ENCODE measurements at regions not wholly inside any gene's neighbourhood (a gene's known extent, or its start where the extent isn't known, plus 50 kb on each side); places are given as distances from the start of the nearest gene placed in this dataset.

DNA sequence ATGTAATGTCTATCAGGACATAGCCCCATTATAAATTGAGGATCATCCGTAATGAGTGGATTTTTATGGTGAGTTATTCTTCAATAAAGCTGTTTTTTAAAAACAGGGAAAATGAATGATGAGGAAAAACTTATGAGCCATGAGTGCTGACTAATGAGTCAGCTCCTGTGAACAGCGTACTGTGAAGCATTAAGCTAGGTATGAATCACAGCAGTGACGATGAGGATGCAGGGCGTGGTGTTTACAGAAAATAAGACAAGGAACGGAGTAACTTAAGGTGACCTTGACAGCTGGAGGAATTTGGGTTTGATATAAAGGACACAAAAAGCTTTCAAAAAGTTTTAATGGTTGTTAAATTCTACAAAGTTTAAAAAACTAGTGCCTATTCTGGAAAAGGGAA is 96.3 kb downstream of the FOXF2 start:
- FAIRE-seq: no peak

DNA sequence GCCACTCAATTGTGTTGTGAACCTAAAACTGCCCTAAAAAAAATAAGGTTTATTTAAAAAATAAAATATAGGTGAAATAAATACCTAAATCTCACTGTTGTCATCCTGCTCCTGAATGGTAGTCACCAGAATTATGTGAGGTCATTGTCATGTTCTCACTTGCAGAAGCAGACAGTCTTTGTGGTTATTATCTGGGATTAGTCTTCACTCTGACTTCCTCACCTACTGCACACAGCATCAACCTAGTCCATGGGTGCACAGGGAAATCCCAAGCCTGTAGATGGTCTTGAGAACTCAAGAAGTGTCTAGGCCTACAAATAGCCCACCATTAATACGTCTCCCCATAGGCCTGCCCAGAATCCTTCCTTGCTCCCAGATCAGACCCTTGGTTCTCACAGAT is 97.0 kb downstream of the FOXF2 start:
- no peak for FAIRE-seq

DNA sequence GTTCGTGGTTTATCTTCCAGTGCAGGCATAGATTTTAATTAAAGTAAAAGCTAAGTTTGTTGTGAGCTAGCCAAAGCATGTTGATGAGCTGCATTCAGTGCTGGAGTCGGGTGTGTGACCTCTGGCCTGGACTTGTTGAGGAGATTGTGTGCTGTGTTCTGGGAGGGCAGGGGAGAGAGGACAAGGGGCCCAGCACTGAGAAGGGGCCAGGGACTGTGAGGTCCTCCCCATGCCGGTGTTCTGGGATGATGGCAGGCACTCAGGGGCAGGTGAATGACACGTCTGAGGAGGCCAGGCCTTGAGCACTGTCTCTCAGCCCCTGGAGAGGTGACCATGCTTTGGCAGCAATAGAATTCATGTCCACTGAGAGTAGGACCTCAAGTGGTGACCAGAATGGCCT is 97.9 kb downstream of the FOXF2 start:
- no peak for FAIRE-seq

DNA sequence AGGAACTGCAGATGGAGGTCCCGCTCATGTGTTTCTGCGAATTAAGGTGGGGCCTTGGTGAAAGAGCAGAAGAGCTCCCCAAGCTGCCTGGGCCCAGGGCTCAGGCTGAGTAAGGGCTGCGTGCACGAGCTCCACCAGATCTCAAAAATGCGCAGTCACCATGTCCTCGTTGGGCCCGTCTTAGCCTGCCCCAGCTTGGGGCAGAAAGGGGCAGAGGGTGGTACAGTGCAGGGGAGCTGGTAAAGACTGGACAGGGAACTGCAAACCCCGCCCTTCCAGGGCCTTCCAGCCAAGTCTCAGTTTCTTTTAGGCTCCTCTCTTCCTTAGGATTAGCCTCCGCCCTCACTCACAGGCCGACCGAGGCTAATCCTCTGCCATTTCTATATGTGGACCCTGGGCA is 101.6 kb downstream of the FOXF2 start:
- FAIRE-seq: no peak

DNA sequence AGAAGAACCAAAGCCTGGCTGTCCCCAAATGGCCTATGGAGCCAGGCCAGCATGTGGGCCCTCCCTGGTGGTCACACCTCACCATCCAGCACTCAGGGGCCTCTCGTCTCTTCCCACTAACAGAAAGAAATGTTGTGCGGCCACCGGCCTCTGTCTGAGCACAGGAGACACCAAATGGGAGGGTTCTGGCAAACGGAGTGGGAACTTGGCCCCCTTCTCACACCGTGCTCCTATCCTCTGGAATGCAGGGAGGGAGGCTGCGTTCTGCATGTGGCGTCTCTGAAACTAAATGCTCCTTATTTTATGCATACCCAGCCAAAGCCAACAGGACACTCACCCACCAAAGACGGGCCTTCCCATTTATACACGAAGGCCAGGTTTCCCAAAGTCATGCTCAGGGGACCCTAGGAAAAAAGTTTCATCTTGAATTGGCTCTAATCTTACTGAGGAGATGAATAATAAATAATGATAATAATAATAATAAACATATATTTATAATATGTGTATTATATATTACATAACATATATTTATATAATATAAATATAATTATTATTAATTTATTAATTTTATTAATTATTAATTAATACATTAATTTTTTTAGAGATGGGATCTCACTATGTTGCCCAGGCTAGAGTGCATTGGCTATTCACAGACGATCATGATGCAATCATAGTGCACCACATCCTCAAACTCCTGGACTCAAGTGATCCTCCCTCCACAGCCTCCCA is 102.4 kb downstream of the FOXF2 start:
- peak; percentile 14 for FAIRE-seq

DNA sequence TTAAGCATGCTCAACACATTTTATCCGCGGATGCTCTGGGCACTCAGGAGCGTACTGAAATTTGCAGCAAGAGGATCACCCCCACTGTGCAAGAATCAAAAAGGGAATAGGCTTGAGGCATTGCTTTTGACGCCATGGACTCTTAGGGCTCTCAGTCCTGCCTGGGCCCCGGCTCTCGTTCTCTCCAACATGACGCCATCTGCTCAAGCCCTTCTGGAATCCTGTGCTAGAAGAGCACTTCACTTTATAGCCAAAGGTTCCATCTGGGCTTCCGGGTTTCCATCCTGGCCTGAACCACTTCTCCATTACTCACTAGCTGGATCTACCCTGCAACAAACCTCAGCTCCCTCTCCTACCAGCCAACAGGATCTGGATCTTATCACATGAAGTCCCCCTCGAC is 105.3 kb downstream of the FOXF2 start:
- FAIRE-seq: no peak

DNA sequence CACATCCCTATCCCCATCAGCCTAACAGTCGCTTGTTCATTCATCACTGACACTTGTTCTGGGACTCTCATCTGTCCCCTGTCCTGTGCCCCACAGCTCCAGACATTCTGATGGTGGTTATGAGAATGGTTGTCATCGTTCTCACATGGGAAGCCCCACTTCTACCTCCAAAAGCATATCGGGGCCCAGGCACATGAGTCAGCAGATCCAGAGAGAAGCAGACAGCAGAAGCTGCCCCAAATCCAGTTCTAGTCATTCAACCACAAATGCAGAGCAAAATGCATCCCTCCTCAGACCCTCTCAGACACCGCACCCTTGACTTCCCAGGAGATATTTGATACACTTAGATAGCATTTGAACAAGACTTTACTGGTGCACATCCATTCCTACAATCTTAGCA is 106.0 kb downstream of the FOXF2 start:
- no peak for FAIRE-seq

DNA sequence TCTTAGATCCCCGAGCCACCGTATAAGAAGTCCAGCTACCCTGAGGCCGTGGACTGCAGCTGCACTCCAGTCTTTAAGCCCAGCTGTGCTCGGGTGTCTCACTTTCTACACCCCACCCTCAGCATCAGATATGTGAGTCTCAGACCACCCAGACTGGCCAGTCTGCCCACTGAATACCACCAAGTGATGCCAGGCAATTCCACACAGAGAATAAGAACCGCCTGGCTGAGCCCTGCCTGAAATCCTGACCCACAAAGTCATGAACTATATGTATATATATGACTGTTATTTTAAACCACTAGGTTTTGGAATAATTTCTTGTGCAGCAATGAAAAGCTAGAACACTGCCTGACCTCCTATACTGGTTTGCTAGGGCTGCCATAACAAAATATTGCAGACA is 106.7 kb downstream of the FOXF2 start:
- FAIRE-seq: no peak

DNA sequence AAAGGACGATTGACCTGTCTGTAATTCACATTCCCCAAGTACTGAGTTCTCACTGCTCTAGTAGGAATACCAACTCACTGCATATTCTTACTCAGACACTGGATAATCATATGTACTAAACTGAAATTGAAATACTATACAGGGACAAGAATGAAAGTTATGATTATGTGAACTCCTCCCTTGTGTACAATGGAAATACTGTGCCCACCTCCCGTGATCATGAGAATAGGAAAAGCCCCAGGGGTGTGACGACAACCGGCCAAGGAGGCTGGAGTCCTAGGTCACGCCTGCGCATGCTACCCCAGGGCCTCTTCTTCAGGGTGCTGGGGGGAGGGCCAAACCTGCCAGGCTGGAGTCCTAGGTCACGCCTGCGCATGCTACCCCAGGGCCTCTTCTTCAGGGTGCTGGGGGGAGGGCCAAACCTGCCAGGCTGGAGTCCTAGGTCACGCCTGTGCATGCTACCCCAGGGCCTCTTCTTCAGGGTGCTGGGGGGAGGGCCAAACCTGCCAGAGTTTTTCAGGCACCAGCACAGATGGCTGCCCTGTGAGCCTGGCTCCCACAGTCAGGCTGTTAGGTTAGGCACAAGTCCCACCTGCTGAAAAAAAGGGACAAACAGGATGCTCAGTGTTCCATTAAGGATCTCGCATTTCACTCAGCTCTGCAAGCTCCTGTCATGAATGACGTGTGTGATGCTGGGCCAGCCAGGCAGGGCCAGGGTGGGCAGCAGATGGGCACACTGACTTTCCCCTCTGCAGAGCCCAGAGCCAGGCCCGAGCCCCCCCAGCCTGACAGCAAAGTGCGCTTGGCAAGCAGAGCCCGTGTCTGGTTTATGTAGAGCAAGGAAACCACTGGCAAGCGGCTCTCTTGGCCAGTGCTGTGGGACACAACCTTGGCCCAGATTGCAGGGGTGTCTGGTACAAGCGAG is 107.7 kb downstream of the FOXF2 start:
- no peak for FAIRE-seq

DNA sequence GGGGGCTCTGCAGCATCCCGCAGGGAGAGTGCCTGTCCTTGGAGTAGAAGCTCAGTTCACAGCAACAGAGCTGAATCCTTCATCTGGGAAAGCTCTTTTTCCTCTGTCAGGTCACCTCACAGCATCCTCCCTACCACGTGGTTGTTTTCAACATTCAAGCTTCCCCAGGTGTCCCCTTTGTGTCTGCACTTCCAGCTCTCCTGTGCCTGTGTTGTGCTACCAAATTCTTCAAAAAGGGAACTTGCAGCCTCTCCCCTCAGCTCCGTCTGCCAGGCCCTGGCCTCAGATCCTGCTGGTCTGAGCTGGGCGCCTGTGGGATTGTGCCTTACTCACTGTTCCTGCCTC is 108.4 kb downstream of the FOXF2 start:
- FAIRE-seq: no peak

DNA sequence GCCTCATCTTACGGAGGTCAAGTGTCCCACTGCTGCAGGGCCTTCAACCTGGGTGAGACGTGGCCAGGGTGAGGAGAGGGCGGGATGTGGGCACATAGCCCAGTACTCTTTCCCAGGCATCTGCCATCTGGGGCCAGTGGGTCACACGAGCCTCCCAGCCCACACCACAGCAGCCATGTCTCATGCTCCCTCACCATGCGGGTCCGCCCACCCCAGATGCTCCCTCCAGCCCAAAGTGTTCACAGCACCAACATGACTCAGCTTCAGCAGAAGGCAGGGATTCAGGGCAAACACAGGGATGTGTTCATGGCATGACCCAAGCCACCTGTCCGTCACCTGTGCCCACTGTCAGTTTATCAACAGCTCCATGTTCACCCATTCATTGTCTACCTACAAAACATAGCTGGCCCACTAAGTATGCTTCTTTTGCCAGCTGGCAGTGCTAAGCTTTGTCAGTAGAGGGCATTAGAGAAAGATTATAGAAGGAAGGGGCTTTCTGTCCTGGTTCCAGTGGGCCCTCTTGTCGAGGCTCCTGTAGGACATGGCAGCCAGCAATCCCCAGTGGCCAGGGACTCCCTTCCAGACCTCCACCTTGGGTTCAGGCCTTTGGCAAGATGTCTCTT is 109.2 kb downstream of the FOXF2 start:
- no peak for FAIRE-seq

DNA sequence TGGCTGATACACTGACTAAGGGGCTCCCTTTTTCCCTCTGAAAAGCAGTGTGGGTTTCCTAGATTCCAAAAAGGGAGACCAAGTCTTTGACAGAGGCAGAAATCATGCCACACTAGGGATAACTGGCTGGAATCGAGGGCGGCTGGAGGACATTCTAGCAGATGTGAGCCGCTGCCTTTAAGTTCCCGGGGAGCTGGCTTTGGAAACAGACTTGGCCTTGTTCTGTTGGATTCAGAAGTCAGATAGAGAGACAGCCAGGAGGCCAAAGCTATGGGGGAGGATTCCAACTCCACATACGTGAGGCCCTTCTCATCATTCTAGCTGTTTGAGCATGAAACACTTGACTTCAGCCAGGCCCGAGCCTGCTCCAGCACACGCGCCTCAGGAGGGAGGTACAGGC is 109.9 kb upstream of the FOXC1 start:
- FAIRE-seq: no peak

DNA sequence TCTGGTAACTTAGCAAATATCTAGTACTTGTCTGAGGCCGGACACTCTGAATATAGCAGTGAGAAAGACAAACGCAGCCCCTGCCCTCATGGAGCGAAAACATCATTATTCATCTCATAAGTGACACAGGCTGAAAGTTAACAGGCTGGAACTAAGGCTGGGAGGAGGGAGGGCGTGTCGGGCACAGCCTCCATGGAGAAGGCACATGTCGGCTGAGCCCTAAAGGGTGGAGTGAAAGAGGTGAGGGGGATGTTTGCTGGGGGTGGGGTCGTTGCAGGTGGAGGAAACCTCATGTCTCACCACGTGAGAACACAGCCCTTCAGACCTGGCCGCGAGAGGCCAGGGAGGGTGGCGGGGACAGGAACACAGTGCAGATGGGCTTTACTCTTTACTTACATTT is 108.8 kb upstream of the FOXC1 start:
- no peak for FAIRE-seq

DNA sequence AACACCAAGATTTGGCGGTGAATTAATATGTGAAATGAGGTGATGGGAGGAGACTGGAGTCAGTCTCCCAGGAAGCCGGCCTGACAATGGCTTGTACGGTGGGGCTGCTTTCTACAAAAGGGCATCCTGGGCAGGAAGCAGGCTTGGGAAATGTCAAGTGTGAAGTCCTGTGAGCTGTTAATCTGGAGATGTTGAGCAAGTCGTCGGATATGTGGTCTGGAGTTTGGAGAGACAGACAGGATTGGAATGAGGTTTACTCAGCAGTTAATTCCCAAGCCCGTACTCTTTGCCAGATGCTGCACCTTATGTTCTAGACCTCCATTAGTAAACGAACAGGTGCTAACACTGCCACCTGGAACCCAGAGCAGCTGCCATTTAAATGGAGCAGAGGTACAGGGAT is 107.7 kb upstream of the FOXC1 start:
- no peak for FAIRE-seq

DNA sequence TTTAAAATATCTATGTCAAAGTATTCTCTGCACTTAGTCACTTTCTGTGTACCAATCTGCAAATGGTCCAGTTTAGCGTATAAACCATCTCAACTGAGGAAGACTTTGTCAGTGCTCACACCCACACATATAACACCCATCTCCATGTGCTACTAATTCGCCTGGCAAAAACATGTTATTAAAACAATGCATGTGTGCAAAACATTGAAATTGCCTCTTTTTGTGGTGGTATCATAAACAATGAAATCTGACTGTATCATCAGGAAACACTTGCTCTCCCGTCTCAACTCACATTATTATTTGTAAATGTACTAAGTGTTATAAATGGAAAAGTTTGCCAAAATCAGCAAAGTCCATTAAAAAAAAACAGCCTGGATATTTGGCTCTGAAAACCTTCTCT is 105.9 kb upstream of the FOXC1 start:
- FAIRE-seq: no peak

DNA sequence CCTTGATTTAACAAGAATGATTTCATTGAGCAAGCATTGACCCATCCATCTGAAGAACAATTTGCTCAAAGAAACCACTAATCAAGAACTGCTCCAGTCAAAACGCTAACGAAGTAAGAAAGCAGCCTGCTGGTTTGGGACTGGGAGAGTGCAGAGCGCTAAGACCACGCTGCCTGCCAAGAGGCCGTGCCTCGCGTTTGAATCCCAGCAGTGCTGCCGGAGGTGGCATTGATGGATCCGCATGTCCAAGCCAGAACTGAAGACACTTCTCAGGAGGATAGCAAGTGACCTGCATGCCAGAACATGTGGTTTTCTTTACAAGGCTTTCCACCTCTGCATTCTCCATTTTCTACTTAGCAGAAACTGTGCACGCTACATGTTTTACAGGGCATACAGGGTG is 105.2 kb upstream of the FOXC1 start:
- no peak for FAIRE-seq

DNA sequence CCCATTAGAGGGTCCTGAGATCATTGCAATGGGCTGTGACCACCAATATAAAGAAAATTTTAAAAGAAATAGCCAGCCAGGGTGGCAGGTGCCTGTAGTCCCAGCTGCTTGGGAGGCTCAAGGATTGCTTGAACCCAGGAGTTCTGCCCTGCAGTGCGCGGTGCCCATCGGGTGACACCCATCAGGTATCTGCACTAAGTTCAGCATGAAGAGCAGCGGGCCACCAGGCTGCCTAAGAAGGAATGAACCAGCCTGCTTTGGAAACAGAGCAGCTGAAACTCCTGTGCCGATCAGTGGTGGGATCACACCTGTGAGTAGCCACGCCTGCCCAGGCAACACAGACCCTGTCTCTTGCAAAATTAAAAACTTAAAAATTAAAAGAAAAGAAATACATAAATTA is 102.5 kb upstream of the FOXC1 start:
- FAIRE-seq: no peak

DNA sequence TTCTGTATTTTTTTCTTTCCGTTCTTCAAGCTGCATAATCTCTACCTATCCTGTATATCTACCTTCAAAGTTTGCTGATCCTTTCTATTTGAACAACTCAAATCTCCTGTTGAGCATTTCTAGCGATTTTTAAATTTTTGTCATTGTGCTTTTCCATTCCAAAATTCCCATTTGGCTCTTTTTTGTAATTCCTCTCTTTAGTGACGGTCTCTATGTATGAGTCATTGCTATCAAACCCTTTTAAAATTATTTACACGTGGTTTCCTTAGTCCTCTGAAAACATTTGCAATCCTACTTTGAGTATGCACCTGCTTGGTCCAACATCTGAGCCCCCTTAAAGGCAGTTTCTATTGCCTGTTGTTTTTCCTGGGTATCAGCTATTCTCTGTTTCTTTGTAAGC is 100.5 kb upstream of the FOXC1 start:
- no peak for FAIRE-seq

DNA sequence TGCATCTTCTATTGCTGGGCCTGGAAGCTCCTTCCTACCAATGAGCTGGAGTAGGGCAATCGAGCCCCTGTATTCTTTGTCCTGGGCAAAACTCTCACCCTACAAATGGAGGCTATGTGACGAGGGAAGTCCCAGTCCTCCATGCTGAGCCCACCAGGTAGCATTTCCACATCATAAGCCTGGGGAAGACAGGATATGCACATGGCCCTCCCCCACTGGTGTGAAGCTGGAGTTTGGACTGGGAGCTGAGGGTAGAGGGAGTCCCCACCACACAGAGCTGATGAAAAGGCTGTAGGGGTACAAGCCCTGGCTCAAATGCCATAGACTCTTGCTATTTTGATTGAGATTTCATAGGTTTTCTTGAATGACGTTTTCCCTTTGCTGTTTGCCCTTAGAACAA is 99.5 kb upstream of the FOXC1 start:
- FAIRE-seq: no peak

DNA sequence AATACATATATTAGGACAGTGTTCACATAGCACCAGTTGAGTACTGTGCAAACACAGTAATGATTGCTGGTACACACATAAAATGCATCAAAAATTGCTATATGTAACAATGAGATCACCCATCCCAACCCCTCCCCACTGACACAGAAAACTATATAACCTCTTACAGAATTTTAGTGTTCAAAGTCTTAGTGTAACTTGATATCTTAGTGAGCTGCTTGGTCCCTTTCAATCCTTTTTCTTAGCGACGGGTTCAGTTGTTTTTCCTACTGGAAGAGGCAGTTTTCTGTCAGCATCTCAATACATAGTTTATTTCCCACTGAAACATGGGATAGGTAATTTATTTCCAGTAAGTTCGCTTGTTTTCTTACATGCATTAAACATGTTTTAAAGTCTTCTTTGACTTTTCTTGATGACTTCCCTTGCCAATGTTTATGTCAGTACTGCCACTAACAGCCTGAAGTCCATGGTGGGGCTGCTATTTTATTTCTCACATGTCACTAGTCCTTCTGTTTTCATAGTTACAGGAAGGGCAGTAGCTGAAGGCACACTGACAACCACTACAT is 96.4 kb upstream of the FOXC1 start:
- no peak for FAIRE-seq

DNA sequence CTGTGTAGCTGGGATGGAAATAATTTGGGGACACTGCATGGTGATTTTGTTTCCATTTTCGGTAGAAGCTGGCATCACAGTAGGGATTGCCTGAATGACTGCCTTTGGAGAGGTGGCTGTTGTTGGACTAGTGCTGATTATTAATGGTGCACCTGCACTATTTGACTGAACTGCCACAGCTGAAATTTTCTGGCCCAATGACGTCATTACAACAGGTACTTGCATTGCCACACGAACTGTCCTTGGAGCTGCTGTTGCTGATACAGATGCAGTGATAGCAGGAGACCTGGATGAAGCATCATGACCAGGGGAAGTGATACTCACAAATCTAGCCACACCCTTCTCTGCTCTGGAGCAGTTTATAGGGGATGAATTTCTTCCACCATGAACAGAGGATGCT is 95.6 kb upstream of the FOXC1 start:
- no peak for FAIRE-seq

DNA sequence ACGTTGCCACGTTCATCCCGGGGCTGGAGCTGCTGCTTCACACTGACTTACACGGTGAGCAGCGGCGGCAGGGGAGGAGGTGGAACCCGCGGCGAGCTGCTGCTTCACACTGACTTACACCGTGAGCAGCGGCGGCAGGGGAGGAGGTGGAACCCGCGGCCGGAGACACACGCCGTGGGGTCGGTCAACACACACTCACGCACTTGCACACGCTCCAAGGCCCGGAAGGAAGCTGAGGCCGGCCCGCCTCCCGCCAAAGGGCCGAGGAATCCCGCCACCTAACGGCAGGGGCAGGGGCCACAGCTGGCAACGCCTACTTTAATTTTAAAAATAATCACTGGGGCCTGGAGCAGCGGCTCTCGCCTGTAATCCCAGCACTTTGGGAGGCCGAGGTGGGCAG is 94.4 kb upstream of the FOXC1 start:
- no peak for FAIRE-seq

DNA sequence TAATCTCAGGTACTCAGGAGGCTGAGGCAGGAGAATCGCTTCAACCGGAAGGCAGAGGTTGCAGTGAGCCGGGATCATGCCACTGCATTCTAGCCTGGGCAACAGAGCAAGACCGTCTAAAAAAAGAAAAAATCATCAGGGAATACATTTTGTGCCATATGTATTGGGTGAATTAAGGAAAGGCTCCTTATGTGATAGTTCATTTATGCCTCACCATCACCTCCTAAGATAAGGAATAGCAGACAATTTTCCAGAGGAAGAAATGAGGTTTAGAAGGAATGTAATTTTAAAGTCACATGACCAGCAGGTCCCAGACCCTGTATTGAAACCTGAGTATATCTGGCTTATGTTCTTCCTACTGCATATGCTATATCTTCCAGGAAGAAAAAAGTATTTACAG is 93.9 kb upstream of the FOXC1 start:
- FAIRE-seq: no peak

Measured in A204.1 (cell line).